GM12892 (cell line): ENCODE measurements at regions not wholly inside any gene's neighbourhood (a gene's known extent, or its start where the extent isn't known, plus 50 kb on each side); places are given as distances from the start of the nearest gene placed in this dataset.

Experiments used
- DNase-seq: peaks from one replicate; pipeline ENCODE4 v3.0.0; 2011; ENCODE audit not compliant: insufficient read length
- FAIRE-seq: peaks from 2 replicates; lab custom pipeline; 2011; peaks lifted over from hg19 to GRCh38; lab: Jason Lieb, UNC
- POLR2A ChIP-seq: IDR thresholded peaks from 2 replicates; pipeline ENCODE4 v1.6.1; 2011; ENCODE audit warnings: low read depth, low read length, control low read depth
- POLR2AphosphoS5 ChIP-seq: IDR thresholded peaks from 2 replicates; pipeline ENCODE4 v1.6.1; 2011; ENCODE audit warnings: low read depth, low read length, control low read depth
- TAF1 ChIP-seq: IDR thresholded peaks from 2 replicates; pipeline ENCODE4 v1.6.1; 2011; ENCODE audit warnings: low read depth, mild to moderate bottlenecking, control low read depth, low read length, borderline replicate concordance

DNA sequence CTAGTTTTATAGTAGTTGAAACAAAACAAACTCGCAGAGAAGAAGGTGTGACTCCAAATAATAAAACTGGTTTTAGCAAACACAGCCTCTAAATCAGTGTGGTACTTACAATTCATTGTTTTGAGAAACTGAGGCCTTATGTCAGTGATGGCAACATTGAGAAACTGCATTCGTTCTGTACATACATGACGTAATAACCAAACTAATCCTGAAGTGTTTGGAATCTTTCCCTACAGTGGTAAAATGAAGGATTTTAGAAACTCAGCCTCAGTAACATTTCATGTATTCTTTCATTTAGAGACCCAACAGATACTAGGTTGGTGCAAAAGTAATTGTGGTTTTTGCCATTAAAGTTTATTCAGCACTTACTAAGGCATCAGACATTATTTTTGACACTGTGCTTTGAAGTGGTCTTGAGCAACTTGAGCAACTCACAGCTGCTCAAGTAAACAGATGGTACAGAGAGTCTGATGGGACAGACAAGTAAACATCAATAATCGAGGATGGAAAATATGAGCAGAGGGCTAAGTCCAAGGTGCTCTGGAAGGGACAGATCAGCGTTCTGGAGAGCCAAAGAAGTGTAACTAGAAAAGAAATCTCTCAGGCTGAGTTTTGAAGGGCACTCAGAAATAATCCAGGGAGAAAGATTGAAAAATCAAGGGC, 390.8 kb upstream of the BOD1L1 start:
- FAIRE-seq (no peak), DNase-seq (no peak)
- no peak for TF ChIP-seq POLR2AphosphoS5
- no peak for TF ChIP-seq POLR2A
- TF ChIP-seq TAF1: no peak

- FAIRE-seq: no peak
- DNase-seq: no peak
- TF ChIP-seq TAF1 (no peak), POLR2AphosphoS5 (no peak), POLR2A (no peak)
Observed at GRCh38 chr4:14022456-14022855, 394.9 kb upstream of the BOD1L1 start.

DNA sequence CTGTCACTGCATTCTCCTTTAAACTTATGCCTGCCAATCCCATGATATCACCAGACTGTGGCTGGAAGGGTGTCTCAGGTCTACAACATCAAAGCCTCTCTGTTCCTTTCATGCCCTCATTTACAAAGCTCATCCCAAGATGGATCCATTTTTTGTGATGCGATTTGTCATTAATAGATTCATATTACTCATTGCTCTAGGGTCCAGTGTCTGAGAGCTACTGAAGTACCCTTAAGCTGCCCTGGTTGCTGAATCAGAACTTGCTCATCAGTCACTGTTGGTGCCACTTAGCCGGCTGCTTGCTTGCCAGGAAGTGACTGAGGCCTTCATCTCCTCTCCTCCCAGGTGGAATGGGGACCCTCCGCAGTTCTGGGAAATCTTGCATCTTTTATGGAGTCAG, 395.5 kb upstream of the BOD1L1 start:
- no peak for FAIRE-seq
- TF ChIP-seq POLR2AphosphoS5 (no peak), TAF1 (no peak), POLR2A (no peak)

GRCh38 chr4:14023896-14024295, 396.4 kb upstream of the BOD1L1 start:
- DNase-seq (no peak), FAIRE-seq (no peak)
- TF ChIP-seq POLR2AphosphoS5 (no peak), POLR2A (no peak), TAF1 (no peak)

More for the DNA sequence above, 395.5 kb upstream of the BOD1L1 start:
- no peak for DNase-seq

DNA sequence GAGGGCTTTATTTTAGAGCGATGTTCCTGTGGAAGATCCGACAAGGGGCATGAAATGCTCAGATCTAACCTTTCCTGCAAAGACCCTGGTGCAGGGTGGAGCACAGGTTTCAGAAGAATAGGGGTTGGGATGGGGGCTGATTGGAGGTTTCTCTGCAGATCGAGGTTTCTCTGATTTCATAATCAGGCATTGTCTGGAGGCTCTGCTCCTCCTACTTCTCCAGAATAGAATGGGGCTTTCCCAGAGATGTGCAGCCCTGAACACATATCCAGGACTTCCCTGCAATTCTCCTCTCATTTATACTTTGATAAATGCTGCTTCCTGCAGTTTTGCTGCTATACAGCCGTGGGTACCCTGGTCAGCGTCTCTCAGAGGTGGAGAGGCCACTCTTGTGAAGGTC, 397.6 kb upstream of the BOD1L1 start:
- FAIRE-seq: no peak
- no peak for DNase-seq
- TF ChIP-seq POLR2A (no peak), POLR2AphosphoS5 (no peak), TAF1 (no peak)

DNA sequence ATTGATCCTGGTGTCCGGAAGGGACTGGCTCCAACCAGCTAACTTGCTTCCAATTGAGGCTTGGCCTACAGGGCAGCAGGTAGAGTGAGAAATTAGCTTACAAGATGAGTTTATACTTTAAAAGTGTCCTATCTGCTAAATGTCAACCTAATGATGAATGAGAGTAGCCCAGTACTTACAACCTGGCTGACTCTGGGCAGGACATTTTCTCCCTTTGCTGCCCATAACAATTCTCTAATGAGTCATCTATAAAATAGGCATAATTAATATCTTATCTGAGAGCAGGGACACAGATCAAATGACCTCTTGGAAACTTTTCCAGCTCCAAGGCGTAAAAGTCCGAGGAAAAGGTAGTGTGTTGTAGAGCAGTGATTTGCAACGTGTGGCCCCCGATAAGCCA, 398.4 kb upstream of the BOD1L1 start:
- no peak for TF ChIP-seq POLR2AphosphoS5
- TF ChIP-seq TAF1: no peak
- no peak for TF ChIP-seq POLR2A
- no peak for FAIRE-seq
- DNase-seq: no peak

DNA sequence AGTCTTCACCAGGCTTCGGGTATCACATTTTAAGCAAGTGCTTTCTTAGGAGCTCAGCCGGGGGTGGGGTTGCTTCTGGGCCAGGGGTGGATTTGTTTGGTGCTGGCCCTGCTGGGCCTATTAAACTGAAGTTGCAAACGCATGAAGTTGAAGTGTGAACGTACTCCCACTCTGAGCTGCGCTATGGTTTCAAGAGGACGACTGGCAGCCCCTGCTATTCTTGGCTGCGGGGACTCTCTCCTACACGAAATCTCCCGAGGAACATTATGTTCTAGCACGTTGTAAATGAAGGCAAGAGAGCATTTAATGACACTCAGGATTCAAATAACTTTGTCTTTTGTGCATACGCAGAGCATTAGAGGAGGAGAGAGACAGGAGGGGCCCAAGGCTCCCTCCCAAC, 401.3 kb upstream of the BOD1L1 start:
- TF ChIP-seq POLR2A (no peak), POLR2AphosphoS5 (no peak), TAF1 (no peak)
- DNase-seq: no peak
- FAIRE-seq: no peak

- no peak for FAIRE-seq
- no peak for TF ChIP-seq POLR2AphosphoS5
- no peak for TF ChIP-seq POLR2A
- TF ChIP-seq TAF1: no peak
- no peak for DNase-seq
Observed at GRCh38 chr4:14035076-14035475, 407.6 kb upstream of the BOD1L1 start.

DNA sequence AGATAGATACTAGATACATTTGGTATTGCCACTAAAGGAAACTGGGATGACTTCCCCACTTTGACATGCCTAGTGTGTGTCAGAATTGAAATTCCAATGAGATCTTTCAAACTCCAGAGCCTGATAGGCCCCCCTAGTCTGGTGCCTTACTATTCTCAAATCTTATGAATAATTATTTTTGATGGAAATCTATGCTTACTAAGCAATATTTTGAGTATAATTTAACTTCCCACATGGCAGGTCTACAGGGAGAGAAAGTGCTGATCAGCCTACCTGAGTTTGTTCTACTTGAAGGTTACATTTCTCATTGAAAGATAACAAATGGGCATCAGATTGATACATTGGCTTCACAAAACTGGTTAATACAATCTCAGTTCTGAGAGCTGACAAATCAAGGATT, 415.7 kb upstream of the BOD1L1 start:
- TF ChIP-seq POLR2A (no peak), TAF1 (no peak), POLR2AphosphoS5 (no peak)
- DNase-seq (no peak), FAIRE-seq (no peak)

DNA sequence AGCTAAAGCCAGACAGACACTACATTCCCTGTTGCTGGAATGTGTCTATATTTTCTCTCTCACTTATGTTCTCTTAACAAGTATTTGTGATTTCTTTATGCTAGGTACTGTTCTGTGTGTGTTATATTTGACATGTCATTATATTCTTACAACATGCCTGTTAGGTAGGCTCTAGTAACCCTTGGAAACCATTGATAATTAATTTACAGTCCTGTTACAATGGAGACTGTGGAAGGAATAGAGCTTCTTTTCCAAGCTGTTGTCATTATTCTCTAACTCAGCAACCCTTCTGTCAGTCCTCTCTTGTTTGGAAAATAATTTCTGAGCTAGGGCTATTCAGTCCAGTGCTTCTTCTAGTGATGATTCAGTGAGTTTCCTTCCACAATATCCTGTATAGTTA, 419.1 kb upstream of the BOD1L1 start:
- TF ChIP-seq TAF1: no peak
- TF ChIP-seq POLR2A: no peak
- no peak for TF ChIP-seq POLR2AphosphoS5
- FAIRE-seq: no peak

GRCh38 chr4:14047840-14048239, 420.3 kb upstream of the BOD1L1 start:
- DNase-seq (no peak), FAIRE-seq (no peak)
- TF ChIP-seq TAF1 (no peak), POLR2AphosphoS5 (no peak), POLR2A (no peak)

More for the DNA sequence above, 419.1 kb upstream of the BOD1L1 start:
- no peak for DNase-seq

- no peak for DNase-seq
- TF ChIP-seq POLR2A: no peak
- TF ChIP-seq TAF1: no peak
- no peak for FAIRE-seq
Observed at GRCh38 chr4:14049946-14050345, 422.4 kb upstream of the BOD1L1 start.
